ENCODE measurements at regions not wholly inside any gene's neighbourhood (a gene's known extent, or its start where the extent isn't known, plus 50 kb on each side); places are given as distances from the start of the nearest gene placed in this dataset.

DNA sequence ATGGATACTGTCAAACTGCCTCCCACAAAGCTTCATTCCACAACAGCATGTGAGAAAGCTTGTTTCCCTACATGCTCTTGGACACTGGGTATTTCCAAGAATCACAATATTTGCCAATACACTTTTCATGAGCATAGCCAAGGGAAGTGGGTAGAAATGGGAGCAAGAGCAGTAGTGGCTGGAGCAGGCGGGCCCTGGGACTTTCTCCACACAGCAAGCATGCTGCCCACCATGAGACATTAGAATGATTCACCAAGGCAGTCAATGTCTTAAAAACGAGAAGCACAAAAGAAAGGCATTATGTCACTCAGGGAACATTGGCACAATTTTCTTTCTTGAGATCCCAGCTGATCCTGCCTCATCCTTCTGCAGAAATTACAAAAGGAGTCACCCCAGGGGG is 371.6 kb upstream of the RUNX1 start:
- peak; percentile 51 to 75 (median 58) for DNase-seq

DNA sequence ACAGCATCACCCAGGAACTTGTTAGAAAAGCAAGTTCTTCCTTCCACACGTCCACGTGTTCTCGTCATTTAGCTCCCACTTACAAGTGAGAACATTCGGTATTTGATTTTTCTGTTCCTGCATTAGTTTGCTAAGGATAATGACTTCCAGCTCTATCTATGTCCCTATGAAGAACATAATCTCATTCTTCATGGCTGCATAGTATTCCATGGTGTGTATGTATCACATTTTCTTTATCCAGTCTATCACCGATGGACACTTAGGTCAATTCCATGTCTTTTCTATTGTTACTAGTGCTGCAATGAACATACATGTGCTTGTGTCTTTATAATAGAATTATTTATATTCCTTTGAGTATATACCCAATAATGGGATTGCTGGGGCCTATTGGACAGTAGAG is 368.7 kb upstream of the RUNX1 start:
- DNase-seq: no peak

DNA sequence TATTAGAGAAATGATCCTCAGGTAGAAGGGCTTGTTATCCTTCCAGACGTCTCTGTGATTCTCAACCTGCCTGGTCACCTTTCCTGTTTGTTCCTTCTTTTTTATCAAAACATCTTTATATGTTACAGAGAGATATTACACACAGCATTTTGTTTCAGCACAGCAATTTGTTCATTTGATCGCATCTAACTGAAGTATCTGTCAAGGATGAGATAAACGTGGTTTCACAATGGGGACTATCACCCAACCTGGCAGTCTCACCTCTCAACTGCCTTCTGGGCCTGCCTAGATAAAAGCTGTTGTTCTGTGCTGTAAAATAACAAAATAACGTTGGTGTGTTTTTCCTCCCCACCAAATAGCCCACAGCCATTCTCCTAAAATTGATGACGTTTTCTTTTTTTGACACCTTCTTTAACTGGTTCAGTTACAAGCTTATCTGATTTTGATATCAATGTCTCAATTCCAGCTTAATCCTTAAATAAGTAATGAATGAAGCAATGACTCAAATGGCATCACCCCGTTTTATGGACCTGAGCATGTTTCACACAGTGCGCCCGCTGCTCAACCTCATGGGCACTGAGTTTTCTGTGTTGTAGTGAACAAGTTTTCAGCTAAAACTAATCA is 367.9 kb upstream of the RUNX1 start:
- DNase-seq: no peak

DNA sequence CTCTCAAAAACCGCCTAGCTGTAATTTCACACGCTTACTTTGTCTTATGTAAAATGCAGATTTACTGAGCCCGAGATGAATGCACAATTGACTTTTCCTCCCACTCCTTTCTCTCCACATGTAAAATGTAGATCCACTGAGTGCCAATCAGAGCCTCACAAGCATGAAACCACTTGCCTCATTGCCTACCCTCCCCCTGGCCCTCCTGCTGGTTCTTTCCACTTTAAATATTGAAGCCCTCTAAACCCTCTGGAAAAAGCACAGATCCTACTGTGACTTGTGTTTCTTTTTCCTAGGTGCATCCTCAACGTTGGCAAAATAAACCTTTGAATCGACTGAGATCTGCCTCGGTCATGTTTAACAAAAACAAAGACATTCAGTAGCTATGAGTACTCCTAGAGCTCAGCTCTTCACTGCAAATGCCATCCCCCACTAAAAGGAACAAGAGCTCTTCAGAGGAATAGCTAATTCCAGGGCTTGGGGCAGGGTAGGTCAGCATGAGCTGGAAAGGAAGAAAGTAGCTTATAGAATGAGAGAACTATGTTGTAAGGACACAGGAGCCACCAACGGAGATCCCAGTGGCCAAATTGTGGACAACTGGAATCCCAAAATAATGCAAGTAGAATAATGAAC is 365.5 kb upstream of the RUNX1 start:
- DNase-seq: no peak

DNA sequence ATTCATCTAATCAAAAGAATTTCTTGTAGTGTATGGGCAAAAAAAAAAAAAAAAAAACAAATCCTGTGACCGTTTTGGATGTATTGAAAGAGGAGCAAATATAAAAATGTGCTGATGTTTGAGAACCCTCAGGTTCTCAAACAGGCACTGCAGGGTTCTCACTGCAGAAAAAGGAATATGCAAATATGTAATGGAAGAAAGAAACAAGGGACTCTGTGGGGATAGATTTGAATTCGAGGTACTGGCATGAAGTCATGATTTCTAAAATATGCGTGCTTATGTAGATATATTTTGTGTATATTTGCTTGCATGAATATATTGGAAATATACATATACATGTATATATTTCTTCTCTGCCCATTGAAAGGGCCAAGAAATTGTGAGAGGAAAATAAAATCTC is 365.0 kb upstream of the RUNX1 start:
- DNase-seq: no peak

DNA sequence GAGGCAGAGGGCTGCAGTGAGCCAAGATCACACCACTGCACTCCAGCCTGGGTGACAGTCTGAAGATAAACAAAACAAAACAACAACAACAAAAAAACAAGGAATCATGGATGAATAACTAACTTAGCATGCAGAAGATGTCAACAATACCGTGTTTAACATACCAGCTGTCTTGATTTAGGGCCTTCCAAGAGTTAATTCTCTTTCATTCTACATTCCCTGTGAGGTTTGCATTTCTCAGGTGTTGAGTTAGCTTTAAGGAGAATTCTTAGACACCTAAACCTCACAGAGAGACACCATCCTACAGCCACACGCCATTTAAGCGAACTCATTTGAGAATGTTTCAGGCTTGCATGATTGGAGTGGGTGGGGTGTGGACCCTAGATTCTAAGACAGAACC is 363.1 kb upstream of the RUNX1 start:
- no peak for DNase-seq

DNA sequence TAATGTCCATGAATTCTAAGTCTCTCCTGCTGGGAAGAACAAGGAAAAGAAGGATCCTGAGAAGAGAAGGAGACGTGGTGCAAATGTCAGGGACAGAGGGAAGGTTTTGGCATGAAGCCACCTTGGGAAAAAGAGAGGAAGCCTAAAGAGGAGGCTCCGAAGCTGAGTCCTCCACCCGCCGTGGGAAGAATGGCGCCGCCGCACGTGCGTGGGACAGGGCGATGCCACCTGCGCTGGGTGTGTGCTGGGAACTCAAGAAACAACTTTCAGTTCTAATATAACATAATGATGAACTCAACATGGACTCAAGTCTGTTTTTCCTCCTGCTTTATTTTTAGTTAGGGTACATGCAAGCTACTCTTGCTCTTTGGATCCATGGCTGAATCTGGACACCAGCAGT is 362.3 kb upstream of the RUNX1 start:
- DNase-seq: no peak

DNA sequence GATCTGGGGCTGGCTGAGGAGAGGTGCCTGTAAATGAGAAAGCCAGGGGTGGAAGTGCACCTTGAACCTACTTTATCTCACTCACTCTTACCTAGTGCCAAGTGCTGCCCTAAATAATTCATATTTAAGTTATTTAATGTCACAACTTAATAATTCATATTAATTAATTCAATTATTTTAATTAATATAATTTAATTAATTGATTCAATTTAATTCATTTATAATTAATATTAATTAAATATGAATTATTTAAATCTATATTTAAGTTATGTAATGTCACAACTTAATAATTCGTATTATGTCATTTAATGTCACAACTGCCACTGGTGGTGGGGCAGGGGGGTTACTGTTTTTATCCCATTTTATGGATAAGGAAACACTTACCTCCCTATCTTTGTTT is 361.6 kb upstream of the RUNX1 start:
- no peak for DNase-seq

DNA sequence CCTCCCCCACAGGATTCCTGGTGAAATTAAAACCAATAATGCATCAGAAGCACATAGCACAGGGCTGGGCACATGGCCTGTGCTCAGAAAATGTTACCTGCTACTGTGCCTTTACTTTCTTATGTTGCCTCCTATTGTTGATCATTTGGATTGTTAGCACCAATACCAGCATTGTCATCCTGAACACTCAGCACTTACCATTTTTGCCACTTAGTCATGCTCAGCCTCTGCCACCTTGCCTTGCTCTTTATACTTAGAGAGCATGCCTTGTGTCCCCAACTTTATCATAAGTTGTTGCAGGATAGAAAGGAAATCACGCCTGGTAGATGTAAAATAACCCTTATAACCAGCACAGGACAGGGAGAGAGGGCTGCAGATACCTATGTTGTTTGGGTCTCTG is 361.0 kb upstream of the RUNX1 start:
- DNase-seq: no peak

DNA sequence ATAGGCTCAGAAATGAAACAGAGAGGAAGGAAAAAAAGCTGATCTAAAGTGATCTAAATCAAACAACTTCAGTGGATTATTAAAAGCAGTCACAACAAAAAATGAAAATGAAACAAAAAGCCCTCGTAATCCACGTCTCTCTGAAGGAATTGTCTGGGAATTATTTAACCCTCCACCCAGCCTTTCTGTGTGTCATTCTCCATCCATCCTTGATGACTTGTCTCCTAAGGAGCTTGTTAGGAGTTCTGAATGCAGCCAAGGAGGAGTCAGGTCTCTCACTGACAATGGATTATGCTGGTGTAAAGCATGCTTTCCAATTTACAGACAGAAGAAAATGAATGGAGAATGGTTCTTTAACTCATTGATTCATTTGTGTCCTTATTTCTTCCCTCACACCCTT is 359.3 kb upstream of the RUNX1 start:
- DNase-seq: no peak

DNA sequence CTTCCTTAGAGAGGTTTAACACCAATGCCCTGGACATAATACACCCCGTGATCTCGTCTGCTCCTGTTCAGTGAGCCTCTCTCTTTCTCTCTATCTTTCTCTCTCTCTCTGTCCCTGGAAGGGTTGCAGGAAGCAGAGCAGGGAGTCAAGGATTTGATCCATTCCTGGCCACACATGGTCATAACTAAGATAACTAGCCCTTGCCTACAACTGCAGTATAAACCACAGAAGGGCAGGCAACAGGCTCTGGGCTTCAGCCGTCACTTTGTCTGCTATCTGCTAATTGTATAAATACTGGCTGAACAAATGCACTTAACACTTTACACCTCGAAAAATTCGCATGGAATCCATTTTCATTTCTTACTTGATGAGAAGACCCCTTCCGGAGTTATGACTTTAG is 357.5 kb upstream of the RUNX1 start:
- DNase-seq: no peak

DNA sequence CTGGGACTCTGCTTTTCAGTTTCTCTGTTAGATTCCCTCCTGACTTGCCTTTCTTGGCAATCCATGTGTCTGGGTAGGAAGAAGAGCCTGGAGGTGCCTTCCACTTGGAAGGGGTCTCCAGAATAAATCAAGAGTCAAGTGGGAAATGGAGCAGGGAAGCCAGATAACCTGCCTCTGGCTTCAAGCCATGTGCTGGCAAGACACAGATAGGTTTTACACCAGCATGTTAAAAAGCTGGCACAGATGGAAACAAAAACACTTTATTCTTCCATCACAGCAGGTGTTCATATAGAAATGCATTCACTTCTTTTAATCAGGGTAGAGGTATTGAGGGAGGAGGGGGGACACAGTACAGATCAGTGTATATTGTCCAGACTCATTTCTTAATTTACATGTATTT is 356.9 kb upstream of the RUNX1 start:
- no peak for DNase-seq

DNA sequence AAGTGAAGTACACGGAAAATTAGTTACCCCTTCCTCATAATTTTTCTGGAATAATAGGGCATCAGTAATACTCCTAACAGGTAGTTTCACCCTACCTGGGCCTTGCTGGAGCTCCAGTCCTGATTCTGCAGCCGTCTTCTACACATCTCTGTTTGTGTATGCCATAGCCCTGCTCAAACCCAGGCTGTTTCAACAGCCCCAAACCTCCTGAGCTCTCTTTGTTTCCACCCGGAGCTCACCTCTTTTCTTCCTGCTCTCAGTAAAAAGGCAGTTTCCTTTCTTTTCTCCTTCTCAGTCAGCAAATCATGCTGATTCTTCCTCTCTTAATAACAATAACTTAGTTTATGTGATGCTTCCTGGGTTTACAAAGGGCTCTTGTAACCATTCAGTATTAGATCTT is 355.1 kb upstream of the RUNX1 start:
- no peak for DNase-seq

DNA sequence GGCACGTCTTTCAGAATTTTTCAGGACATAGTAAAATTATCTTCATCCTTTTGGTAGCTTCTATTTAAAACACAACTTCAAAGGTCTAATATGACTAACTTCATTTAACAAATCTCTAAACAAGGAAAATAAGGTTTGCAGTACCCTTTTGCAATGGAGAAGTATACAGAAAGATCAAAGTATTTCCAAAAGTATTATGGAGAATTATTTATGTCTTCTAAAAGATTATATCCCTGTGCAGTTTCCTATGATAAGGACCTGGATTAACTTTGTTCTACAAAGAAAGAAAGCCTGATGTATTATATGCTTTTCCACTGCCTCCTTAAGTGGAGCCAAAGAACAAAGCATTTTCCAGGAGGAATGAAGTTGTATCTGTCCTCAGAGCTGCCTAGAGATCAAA is 353.0 kb upstream of the RUNX1 start:
- DNase-seq: no peak

DNA sequence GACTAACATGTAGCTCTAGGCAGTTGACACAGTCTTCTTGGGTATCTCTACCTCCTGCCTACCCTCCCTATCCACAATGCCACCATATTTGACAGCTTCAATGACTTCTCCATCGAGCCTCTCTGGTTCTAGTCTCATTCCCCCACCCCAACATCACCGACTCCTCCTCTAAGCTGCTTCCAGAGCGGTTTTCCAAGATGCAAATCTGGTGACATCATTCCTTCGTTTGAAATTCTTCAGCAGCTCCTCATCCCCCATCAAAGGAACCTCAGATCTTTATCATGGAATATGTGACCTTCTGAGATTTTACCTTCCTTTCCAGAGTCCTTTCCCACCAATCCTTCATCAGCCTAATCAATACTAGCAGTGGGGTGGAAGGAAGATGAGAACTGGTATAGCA is 352.4 kb upstream of the RUNX1 start:
- no peak for DNase-seq

DNA sequence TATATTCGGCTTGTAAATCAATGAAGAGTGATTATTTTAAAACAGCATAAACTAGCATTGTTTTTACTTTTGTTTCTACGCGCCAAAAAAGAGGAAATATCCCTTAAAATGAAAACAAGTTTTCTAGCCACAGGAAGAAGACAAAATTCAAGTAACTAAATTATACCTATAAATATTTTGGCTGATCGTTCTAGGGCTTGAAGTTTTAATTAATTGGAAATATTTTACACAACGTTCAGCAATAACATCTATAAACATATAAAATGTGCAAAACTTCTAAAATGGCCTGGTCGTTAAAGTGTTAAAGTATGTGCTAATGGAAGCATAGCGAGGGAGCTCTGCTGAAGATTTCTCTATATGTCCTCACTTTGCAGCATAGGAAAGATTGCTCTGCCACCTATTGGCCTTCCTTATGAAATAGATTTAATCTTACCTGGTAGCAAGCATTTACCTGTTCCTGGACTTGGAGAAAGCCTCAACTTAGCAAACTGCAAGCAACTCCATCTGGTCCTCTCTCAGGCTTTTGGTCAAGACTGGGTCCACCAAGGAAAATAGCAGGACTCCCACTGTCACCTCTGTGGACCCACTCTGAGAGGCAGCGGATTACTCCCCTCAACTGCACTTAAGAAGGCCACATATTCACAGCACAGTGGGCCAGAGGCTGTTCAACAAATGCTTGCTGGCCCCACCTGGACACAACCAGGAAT is 351.3 kb upstream of the RUNX1 start:
- DNase-seq: peak; percentile 34 to 62 (median 52)

DNA sequence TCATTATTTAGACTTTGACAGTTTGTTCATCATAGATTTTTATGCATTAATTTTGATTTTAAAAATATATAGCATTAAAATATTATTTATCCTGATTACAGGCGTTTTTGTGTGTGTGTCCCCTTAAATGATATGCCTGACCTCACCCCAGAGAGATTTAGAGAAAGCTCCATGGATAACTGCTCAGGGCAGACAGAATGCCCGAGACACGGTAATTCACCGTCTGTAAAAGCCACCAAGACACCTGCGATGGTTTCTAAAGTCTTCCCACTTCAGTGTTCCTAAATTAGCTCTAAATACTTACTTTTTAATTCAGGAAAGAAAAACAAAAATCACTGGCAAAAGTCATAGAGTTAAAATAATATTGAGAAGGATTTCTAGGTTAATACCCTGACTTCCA is 350.6 kb upstream of the RUNX1 start:
- DNase-seq: no peak

DNA sequence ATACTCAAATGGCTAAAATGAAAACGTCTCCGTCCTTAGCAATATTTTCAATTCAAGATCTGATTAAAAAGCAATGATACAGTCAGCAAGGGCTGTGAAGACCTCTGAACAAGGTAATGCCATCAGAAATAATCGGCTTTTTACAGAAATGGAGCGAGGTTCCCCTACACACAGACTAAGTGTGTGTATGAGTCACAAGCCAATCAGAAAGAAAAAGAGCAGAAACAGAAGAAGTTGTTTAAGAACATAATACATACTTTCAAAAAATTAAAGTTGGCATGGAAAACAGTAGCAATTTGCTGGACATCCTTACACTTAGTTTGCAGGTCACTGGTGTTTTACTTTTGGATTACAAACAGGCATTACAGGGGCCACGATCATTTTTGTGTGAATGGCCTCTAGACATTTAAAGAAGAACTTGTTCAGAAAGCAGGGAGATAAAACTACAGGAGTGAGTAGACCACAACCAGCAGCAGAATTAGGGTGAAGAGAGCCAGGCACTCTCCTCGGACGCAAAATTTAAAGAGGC is 350.0 kb upstream of the RUNX1 start:
- DNase-seq: peak; percentile 14 to 44 (median 24)

DNA sequence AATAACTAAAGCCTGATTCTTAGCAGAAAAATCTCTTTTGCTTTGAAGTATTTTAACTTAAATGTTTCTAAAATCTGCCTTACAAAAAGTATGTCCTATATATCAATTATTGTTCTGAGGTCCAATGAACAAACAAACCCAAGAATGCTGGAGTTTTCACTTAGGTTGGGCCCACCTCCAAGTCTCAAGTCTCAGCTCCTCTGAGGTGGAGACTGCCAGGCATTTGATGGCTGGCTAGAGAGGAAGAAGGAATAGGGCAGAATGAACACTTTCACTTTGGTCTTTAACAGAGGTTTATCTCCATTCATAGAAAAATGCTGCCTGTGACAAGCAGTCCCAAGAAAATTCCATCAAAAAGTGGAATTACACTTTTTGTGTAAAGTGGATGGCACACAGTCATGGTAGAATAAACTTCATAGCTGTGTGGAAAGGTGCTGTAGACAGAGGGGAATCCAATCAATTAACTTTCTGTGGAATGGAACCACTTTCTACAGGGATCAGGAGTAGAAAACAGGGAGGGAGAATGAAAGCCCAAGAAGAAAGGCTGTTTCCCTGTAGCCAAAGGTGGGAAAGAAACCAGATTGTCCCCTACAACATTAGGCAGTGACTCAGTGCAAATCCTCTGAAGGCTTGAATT is 349.4 kb upstream of the RUNX1 start:
- peak in 3 of 4 experiments; percentile 22 to 35 (median 22) for DNase-seq

DNA sequence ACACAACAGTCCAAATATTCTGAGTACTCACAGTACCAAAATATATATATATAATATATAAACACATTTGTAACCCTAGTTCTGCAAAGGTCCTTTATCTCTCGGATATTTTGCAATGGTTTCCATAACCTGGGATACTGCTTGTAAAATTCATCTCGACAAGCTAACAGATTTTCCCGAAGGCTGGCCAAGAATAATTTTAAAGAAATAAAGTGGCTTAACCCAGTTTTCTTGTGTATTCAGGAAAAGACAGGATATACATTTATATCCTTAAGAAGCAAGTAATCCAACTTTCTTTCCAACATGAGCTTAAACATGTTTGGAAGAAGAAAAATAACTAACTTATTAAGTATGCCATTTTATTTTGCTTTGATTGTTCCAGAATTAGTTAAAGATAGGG is 348.7 kb upstream of the RUNX1 start:
- DNase-seq: no peak

DNA sequence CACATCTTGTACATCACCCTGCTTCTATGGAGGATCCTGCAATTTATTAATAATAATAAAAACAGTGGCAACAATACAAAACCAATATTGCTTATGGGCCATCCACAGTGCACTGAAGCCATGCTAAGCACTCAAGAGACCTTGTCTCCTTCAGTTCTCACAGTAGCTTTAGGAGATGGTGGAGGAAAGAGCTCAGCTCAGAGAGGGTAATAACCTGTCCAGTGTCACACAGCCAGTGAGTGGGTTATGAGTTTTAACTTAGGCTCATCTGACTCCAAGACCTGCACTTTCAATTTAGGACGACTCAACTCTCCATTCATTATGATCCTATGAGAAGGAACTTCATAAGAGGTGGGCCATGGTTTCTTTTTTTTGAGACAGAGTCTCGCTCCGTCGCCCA is 347.6 kb upstream of the RUNX1 start:
- no peak for DNase-seq

DNA sequence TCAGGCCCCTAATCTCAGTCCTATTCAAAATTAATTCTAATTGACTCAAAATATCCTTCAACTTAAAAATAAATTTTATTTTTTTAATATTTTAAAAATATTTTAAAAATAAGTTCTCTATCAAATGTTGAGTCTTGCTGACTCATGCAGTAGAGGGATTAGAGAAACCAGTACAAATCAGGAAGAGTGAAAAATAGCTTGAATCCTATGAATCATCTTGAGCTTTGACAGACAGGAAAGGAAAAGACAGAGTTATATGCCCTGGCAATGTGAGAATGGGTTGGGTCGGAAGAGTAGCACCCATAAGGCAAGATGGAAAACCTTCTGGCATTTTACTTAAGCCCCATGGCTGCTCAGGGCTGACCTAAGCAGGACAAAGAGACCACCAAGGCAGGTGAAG is 346.6 kb upstream of the RUNX1 start:
- peak in 3 of 4 experiments; percentile 17 to 64 (median 62) for DNase-seq

DNA sequence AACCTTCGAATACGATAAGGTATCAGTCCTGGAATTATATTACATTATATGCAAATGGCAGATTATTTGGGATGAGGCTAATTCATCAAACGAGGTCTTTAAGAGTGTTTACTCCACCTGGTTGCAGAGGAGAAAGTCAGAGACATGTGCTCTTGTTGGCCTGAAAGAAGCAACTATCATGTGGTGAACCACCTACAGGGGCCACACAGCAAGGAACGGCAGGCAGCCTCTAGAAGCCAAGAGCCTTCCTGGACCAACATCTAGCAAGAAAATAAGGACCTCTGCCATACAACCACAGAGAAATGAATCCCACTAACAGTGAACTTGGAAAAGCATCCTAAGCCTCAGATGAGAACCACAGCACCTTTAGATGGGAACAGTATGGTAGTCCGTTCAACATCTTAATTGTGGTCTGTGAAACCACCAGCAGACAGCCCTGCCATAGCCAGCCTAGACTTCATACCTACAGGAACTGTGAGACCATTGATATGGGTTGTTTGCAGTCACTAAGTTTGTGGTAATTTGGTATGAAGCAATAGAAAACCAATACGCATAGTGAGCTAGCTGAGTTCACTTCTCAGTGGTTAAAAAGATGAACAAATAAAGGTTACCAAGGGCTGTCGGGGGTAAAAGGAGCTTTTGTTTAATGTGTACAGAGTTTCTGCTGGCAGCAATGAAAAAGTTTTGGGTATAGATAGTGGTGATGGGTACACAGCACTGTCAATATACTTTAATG is 345.7 kb upstream of the RUNX1 start:
- DNase-seq: peak in 2 of 4 experiments; percentile 11 to 14
